ENCODE measurements at regions not wholly inside any gene's neighbourhood (a gene's known extent, or its start where the extent isn't known, plus 50 kb on each side); places are given as distances from the start of the nearest gene placed in this dataset.
"Not testable (repeated sequence)": the region's sequence is repeated elsewhere in the genome, so short reads cannot be mapped to it uniquely, and the experiment has no call there.

- Histone ChIP-seq H3K4me1 (no peaks in the 10 kb centered on the region), H3K9me3 (no peaks in the 10 kb centered on the region), H3K36me3 (no peaks in the 10 kb centered on the region), H3K4me3 (no peak overlapping the region), H3K27ac (no peak overlapping the region), H3K27me3 (no peaks in the 10 kb centered on the region)
- no peak for TF ChIP-seq EP300 (IDR thresholded peaks at IDR 0.05)
- TF ChIP-seq CTCF (IDR thresholded peaks at IDR 0.05): no peak
- TF ChIP-seq POLR2AphosphoS5 (IDR thresholded peaks at IDR 0.05): no peak
- TF ChIP-seq POLR2A (IDR thresholded peaks at IDR 0.05): no peak
- ATAC-seq (ENCODE audit: low FRiP score in 2 of 2) (no peak), DNase-seq (no peak)
These were observed 386.0 kb upstream of the ADAMTS5 start for GRCh38 chr21:27352885-27353284.

GRCh38 chr21:27346041-27346448 is 379.2 kb upstream of the ADAMTS5 start:
- Histone ChIP-seq H3K27me3 (no peaks in the 10 kb centered on the region), H3K9me3 (no peaks in the 10 kb centered on the region), H3K4me1 (no peaks in the 10 kb centered on the region), H3K4me3 (no peak overlapping the region), H3K27ac (no peak overlapping the region), H3K36me3 (no peaks in the 10 kb centered on the region)
- 88 to 93% methylated on average over 2 of the region's 2 CpGs for WGBS, 2 donors
- DNase-seq (no peak), ATAC-seq (ENCODE audit: low FRiP score in 2 of 2) (no peak)
- TF ChIP-seq POLR2AphosphoS5 (IDR thresholded peaks at IDR 0.05): no peak

- Histone ChIP-seq H3K9me3 (no peaks in the 10 kb centered on the region), H3K4me1 (no peaks in the 10 kb centered on the region), H3K36me3 (no peaks in the 10 kb centered on the region), H3K27me3 (no peaks in the 10 kb centered on the region), H3K27ac (no peak overlapping the region), H3K4me3 (no peak overlapping the region)
- DNase-seq (no peak), ATAC-seq (ENCODE audit: low FRiP score in 2 of 2) (no peak)
- 62 to 64% methylated on average over 5 of the region's 5 CpGs for WGBS, 2 donors
- TF ChIP-seq POLR2AphosphoS5 (IDR thresholded peaks at IDR 0.05) (no peak), EP300 (IDR thresholded peaks at IDR 0.05) (no peak), CTCF (IDR thresholded peaks at IDR 0.05) (no peak)
These were observed 373.0 kb upstream of the ADAMTS5 start for GRCh38 chr21:27339902-27340301.

GRCh38 chr21:27338007-27338406 is 371.1 kb upstream of the ADAMTS5 start:
- not testable (repeated sequence) for H3K27ac ChIP-seq; ATAC-seq (ENCODE audit: low FRiP score in 2 of 2); H3K36me3 ChIP-seq; H3K4me3 ChIP-seq; H3K9me3 ChIP-seq; H3K4me1 ChIP-seq; DNase-seq; H3K27me3 ChIP-seq
- 88 to 91% methylated on average over 5 of the region's 5 CpGs for WGBS, 2 donors

- TF ChIP-seq POLR2AphosphoS5 (IDR thresholded peaks at IDR 0.05): no peak
- TF ChIP-seq CTCF (IDR thresholded peaks at IDR 0.05): no peak
- TF ChIP-seq EP300 (IDR thresholded peaks at IDR 0.05): no peak
- TF ChIP-seq POLR2A (IDR thresholded peaks at IDR 0.05): no peak
- WGBS, 2 donors: 90 to 100% methylated on average over 1 of the region's 1 CpG
- DNase-seq (no peak), ATAC-seq (ENCODE audit: low FRiP score in 2 of 2) (no peak)
- no peak overlapping the region for H3K27ac ChIP-seq
- no peaks in the 10 kb centered on the region for H3K27me3 ChIP-seq
- H3K4me1 ChIP-seq: no peaks in the 10 kb centered on the region
- H3K4me3 ChIP-seq: no peak overlapping the region
- H3K9me3 ChIP-seq: no peaks in the 10 kb centered on the region
- H3K36me3 ChIP-seq: no peaks in the 10 kb centered on the region
These were observed 366.2 kb upstream of the ADAMTS5 start for GRCh38 chr21:27333096-27333495.

- DNase-seq (no peak), ATAC-seq (ENCODE audit: low FRiP score in 2 of 2) (no peak)
- Histone ChIP-seq H3K4me3 (no peak overlapping the region), H3K27ac (no peak overlapping the region), H3K9me3 (no peaks in the 10 kb centered on the region), H3K27me3 (no peaks in the 10 kb centered on the region), H3K36me3 (no peaks in the 10 kb centered on the region), H3K4me1 (no peaks in the 10 kb centered on the region)
- no peak for TF ChIP-seq POLR2A (IDR thresholded peaks at IDR 0.05)
- TF ChIP-seq CTCF (IDR thresholded peaks at IDR 0.05): no peak
- TF ChIP-seq EP300 (IDR thresholded peaks at IDR 0.05): no peak
- TF ChIP-seq POLR2AphosphoS5 (IDR thresholded peaks at IDR 0.05): no peak
- 48 to 51% methylated on average over 6 of the region's 6 CpGs for WGBS, 2 donors
These were observed 362.5 kb upstream of the ADAMTS5 start for GRCh38 chr21:27329255-27329851.
